GM18867 (cell line): ENCODE measurements at regions not wholly inside any gene's neighbourhood (a gene's known extent, or its start where the extent isn't known, plus 50 kb on each side); places are given as distances from the start of the nearest gene placed in this dataset.
"Not testable (repeated sequence)": the region's sequence is repeated elsewhere in the genome, so short reads cannot be mapped to it uniquely, and the experiment has no call there.

Experiments
- ATAC-seq: cut with Tn5 transposase; IDR thresholded peaks from one replicate; pipeline ENCODE4 v1.9.1; 2021; ENCODE audit warnings: mild to moderate bottlenecking, moderate library complexity; ENCODE audit not compliant: unreplicated experiment

DNA sequence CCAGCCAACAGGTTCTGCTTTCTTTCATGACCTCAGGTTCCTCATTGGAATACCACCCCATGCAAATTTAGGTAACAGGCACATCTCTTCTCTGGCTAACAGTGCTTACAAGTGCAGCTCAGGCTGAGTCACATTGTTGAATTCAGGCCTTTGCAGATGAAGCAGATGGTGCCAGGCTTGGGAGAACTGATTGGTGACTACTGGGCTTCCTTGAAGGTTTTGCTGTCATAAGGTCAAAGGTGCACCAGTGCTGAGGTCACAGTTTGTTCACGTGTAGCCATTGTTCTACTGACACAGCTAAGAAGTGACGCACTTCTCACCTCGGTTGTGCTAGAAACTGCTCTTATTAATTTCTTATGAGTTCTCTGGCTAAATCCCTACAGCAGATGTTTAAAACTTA is 128.6 kb upstream of the BMPER start:
- ATAC-seq: no peak

DNA sequence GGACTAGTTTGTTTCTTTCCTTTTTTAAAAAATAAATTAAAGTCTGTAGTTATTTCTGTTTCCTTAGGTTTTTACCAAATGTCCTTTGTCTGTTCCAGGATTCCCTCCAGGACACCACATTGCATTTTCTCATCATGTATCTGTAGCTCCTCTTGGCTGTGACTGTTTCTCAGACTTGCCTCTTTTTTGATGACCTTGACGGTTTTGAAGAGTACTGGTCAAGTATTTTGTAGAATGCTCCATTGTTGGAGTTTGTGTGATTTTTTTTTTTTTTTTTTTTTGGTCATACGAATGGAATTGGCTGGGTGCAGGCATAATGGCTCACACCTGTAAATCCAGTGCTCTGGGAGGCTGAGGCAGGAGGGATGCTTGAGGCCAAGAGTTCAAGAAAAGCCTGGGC is 127.1 kb upstream of the BMPER start:
- ATAC-seq: no peak

GRCh38 chr7:33779216-33779615 is 126.1 kb upstream of the BMPER start:
- ATAC-seq: no peak

- ATAC-seq: no peak
Measured at GRCh38 chr7:33781167-33781566, 124.2 kb upstream of the BMPER start.

- no peak for ATAC-seq
Measured at GRCh38 chr7:33781796-33782195, 123.5 kb upstream of the BMPER start.

GRCh38 chr7:33784000-33784399 is 121.3 kb upstream of the BMPER start:
- no peak for ATAC-seq

GRCh38 chr7:33788531-33788930 is 116.8 kb upstream of the BMPER start:
- ATAC-seq: no peak

DNA sequence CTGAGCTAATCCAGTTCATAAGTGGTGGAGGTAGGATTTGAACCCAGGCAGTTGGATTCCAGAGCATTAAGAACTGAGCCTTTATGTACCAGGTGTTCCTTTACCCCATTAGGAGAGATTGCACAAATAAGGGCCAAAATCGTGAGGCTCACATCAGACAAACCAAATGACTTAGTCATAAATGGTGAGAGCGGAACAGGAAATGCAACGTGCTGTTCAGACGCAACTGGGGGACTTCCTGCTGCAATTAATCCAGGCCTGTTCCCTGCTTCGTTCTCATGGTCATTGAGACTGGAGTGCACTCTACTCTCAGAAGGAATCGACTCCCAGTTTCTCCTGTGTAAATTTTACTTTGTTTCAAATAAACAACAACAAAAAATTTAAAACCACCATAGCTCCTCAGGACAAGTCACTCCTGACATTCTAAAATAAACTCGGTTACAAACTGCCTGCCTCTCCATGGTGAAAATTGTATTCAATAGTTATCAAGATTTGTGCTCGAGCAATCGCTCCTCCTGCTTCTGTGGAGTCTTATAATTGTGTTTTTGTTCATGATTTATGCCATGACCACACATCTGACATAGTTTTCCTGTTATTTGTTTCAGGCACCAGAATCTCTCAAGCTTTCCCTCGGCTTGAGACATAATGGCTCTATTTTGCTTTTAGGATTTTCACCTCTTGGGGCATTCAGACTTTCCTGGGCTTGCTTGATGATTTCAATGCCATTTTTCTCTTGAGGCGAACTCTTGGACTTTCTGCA is 115.3 kb upstream of the BMPER start:
- ATAC-seq: no peak

DNA sequence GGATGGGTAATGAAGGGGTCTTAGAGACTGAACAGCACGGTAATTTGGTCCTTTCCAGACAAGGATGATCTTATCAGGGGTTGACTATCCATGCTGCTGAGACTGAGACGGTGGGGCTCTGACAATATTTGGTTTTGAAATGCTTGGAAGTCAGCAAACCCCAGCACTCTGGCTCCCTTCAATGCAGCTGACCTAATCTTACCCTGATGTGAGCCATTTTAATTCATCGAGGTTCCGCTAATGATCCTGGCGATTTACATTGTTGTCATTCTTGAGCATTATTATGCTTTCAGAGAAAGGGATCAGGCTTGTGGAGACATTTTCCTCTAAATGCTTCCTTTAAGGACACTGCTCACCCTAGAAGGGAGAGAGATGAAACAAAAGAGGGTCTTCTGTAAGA is 114.6 kb upstream of the BMPER start:
- ATAC-seq: no peak

DNA sequence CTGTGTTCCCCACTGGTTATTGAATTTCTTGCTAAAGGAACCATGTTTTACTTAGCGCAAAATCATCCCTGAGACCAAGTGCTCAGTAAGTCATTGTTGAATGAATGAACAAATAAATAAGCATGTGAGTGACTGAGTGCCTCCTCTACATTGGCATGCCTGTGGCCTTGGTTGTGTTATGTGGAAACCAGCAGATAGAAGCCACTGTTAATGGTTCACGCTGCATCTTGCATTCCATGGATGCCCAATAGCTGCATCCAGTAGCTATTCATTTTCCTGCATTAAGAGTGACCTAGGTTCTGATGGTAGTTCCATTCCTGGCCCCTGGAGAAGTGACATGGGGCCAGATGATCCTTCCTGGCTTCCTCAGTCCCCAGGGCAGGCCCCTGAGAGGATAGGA is 113.3 kb upstream of the BMPER start:
- no peak for ATAC-seq

GRCh38 chr7:33792547-33793105 is 112.7 kb upstream of the BMPER start:
- ATAC-seq: no peak

DNA sequence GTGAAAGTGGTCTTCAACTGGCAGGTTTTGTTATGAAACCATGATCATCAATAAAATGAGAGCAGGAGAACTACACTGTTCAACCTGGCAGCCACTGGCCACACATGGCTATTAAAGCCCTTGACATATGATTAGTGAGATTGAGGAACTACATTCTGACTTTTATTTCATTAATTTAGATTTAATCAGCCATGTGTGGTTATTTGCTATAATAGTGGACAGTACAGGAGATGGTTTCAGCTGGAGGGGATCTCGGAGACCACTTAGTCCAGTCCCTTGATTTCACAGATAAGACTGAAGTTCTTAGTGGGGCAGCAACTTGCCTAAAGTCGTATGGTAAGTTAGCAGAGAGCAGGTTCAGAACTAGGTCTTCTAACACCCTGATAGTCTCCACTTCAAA is 111.7 kb upstream of the BMPER start:
- no peak for ATAC-seq

- ATAC-seq: no peak
Measured at GRCh38 chr7:33794419-33794818, 110.9 kb upstream of the BMPER start.

DNA sequence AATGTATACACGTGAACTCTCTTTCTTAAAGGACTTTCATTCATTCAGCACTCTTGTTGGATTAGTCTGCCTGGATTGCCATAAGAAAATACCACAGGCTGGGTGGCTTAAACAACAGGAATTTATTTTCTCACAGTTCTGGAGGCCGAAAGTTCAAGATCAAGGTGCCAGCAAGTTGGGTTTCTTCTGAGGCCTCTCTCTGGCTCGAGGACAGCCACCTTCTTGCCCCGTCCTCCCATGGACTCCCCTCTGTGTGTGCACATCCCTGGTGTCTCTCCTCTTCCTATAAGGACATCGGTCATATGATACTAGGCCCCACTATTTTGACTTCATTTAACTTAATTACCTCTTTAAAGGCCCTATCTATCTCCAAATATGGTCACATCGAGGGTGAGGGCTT is 110.4 kb upstream of the BMPER start:
- ATAC-seq: no peak

DNA sequence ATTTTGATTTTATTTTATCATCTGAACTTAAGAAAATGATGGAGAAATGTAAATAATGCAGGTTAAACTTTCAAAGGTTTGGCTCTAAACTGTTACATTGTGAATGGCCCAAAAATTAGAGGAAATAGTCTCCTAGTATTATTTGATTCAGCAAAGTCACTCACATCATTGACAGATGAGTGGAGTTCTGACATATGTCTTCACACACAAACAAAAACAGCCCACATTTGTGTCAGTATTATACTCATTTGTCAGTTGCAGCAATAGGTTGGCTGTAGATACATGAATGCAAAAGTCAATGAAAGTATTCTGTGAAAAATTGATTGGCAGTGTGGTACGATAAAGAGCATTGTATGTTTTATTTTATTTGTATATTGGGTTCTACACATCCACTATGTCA is 108.8 kb upstream of the BMPER start:
- no peak for ATAC-seq

DNA sequence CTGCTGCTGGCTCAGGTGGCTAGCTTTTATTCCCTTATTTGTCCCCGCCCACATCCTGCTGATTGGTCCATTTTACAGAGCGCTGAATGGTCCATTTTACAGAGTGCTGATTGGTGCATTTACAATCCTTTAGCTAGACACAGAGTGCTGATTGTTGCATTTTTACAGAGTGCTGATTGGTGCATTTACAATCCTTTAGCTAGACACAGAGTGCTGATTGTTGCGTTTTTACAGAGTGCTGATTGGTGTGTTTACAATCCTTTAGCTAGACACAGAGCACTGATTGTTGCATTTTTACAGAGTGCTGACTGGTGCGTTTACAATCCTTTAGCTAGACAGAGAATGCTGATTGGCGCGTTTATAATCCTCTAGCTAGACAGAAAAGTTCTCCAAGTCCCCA is 107.8 kb upstream of the BMPER start:
- ATAC-seq: not testable (repeated sequence)

DNA sequence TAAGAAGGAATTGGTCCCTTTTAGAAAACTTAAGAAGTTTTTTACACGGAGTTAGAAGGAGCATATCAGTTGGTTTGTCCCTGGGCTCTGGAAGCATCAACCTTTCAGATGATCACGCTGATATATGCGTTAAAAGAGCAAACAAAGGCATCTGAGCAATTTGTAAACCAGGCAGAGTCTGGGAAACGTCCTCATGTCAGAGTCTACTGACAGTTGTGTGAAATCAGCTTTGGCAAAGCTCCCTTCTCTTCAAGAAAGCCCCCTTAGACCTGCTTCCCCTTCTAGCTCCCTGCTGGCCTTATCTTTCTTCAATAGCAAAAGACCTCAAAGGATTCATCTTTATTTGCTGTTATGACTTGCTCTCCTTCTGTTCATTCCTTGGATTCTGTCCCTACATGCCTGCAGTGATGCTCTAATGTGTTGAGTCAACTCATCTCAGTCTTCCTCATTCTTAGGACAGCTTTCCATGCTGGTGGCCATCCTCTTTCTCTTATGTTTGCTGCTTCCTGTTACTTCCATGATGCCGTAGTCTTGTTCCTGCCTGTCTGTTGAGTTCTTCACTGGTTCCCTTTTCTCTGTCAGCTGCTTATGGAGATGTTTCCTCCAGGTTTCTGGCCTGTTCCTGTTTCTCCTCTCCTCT is 106.5 kb upstream of the BMPER start:
- ATAC-seq: no peak

DNA sequence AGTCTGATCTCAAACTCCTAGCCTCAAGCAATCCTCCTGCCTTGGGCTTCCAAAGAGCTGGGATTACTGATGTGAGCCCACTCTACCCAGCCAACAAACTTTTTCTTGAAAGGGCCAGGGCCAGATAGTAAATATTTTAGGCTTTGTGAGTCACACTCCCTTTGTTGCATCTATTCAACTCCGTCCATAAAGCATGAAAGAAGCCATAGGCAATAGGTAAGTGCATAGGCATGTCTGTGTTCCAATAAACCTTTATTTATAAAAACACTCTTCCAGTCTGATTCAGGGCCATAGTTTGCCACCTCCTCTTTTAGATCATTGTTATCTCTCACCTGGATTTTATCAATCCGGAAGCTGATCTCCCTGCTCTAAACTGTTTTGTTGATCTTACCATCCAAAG is 105.6 kb upstream of the BMPER start:
- no peak for ATAC-seq

DNA sequence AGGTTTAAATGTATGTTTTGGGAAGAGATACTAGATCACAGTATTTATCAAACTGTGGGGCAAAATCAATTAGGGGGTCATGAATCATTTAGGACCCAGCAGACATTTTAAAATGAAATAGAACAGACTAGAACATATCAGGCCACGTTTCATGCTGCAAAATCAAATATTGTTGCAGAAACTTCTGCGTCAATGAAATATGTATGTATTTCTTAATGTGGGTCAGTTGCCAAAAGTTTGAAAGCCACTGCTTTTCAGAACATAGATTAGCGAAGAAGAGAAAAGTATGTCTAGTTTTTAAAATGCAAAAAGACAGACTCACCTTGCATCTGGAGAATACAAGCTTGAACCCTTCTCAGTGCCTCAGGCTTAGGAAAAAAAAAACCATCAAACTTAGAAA is 102.7 kb upstream of the BMPER start:
- ATAC-seq: no peak

GRCh38 chr7:33804140-33804660 is 101.1 kb upstream of the BMPER start:
- ATAC-seq: no peak

- no peak for ATAC-seq
Measured at GRCh38 chr7:33805630-33806233, 99.6 kb upstream of the BMPER start.
